ENCODE measurements at regions not wholly inside any gene's neighbourhood (a gene's known extent, or its start where the extent isn't known, plus 50 kb on each side); places are given as distances from the start of the nearest gene placed in this dataset.

DNA sequence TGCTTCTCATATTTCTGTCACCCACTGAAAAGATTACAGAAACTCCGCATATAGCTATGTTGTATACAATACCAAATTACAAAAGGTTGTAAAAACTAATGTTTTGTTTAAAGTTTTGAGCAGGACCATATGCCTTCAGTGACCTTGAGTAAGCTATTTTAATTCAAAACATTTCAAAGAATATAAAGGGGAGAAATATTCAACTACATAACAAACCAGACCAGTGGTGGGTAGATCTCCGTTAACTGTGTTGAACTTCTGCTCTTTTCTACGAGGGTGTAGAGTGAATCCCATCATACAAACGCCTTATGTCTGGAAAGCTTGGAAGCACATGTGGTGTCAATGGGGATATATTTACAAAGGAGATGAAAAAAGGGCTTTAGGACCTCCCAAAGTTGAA is 68.4 kb upstream of the NR2F2 start:
- TF ChIP-seq CTCF (IDR thresholded peaks at IDR 0.05) (no peak), ZFX (IDR thresholded peaks at IDR 0.05; ENCODE audit: borderline replicate concordance) (no peak)
- no peak overlapping the region for H3K27ac ChIP-seq

GRCh38 chr15:96262549-96263489 is 67.7 kb upstream of the NR2F2 start:
- TF ChIP-seq ZFX (IDR thresholded peaks at IDR 0.05; ENCODE audit: borderline replicate concordance) (no peak), CTCF (IDR thresholded peaks at IDR 0.05) (no peak)

GRCh38 chr15:96264351-96264798 is 66.1 kb upstream of the NR2F2 start:
- no peak overlapping the region for H3K27ac ChIP-seq
- TF ChIP-seq CTCF (IDR thresholded peaks at IDR 0.05), result no peak
- TF ChIP-seq ZFX (IDR thresholded peaks at IDR 0.05; ENCODE audit: borderline replicate concordance), result no peak

More at GRCh38 chr15:96262549-96263489, 67.7 kb upstream of the NR2F2 start:
- no peak overlapping the region for H3K27ac ChIP-seq

GRCh38 chr15:96264801-96265515 is 65.5 kb upstream of the NR2F2 start:
- TF ChIP-seq CTCF (IDR thresholded peaks at IDR 0.05), result no peak
- no peak overlapping the region for H3K27ac ChIP-seq

- no peak overlapping the region for H3K27ac ChIP-seq
- TF ChIP-seq ZFX (IDR thresholded peaks at IDR 0.05; ENCODE audit: borderline replicate concordance), result no peak
- no peak for TF ChIP-seq CTCF (IDR thresholded peaks at IDR 0.05)
Observed at GRCh38 chr15:96266456-96266855, 64.0 kb upstream of the NR2F2 start.

GRCh38 chr15:96267463-96267862 is 63.0 kb upstream of the NR2F2 start:
- TF ChIP-seq CTCF (IDR thresholded peaks at IDR 0.05) (no peak), ZFX (IDR thresholded peaks at IDR 0.05; ENCODE audit: borderline replicate concordance) (no peak)
- H3K27ac ChIP-seq, result no peak overlapping the region

Measured in 22Rv1 (cell line).